ENCODE measurements at regions not wholly inside any gene's neighbourhood (a gene's known extent, or its start where the extent isn't known, plus 50 kb on each side); places are given as distances from the start of the nearest gene placed in this dataset.

- POLR2A ChIA-PET: interaction anchor here (0.5 to 1.5 kb wide), 4 partner anchors 9 to 558 kb away, joined by 3 to 6 read pairs (median 3); partner anchors contain the start of gene IER5L
- H3K27ac Mint-ChIP-seq: peak overlapping the region in 5 of 10 donors; percentile 24 to 85 (median 67)
- H3K9me3 Mint-ChIP-seq: no peaks in the 10 kb centered on the region
- peaks cover 7 to 38% (median 20%) of the 10 kb centered on the region in 4 donors for H3K4me1 Mint-ChIP-seq
- DNase-seq: peak in 1 of 10 donors; percentile 18
- H3K4me3 Mint-ChIP-seq: no peak overlapping the region
- no peak for ATAC-seq
- peaks cover 0 to 2% (median 0%) of the 10 kb centered on the region in 3 donors for H3K36me3 Mint-ChIP-seq
- no peaks in the 10 kb centered on the region for H3K27me3 Mint-ChIP-seq
Observed at GRCh38 chr9:129245276-129245675, 67.2 kb upstream of the IER5L start.

- H3K9me3 Mint-ChIP-seq: no peaks in the 10 kb centered on the region
- POLR2A ChIA-PET: interaction anchor here (0.8 to 1.2 kb wide), 2 partner anchors 11 kb away, joined by 3 read pairs; no protein-coding TSS in a partner anchor
- H3K27me3 Mint-ChIP-seq: peaks cover 0 to 1% (median 0%) of the 10 kb centered on the region in 5 donors
- no peak for ATAC-seq
- H3K4me1 Mint-ChIP-seq: peaks cover 17 to 48% (median 27%) of the 10 kb centered on the region in 4 donors
- peak in 1 of 10 donors; percentile 23 for DNase-seq
- H3K27ac Mint-ChIP-seq: peak overlapping the region; percentile 19 to 88 (median 62)
- peaks cover 0 to 2% (median 0%) of the 10 kb centered on the region in 3 donors for H3K36me3 Mint-ChIP-seq
- no peak overlapping the region for H3K4me3 Mint-ChIP-seq
Observed at GRCh38 chr9:129242971-129243561, 65.0 kb upstream of the IER5L start.

GRCh38 chr9:129242191-129242941 lies 64.3 kb upstream of the IER5L start:
- Mint-ChIP-seq H3K9me3 (no peaks in the 10 kb centered on the region), H3K27ac (peak overlapping the region; percentile 56 to 90 (median 86)), H3K4me1 (peaks cover 24 to 55% (median 32%) of the 10 kb centered on the region in 4 donors), H3K4me3 (no peak overlapping the region), H3K36me3 (peaks cover 0 to 2% (median 0%) of the 10 kb centered on the region in 3 donors), H3K27me3 (peaks cover 0 to 1% (median 0%) of the 10 kb centered on the region in 5 donors)
- DNase-seq: peak in 1 of 10 donors; percentile 44
- POLR2A ChIA-PET: interaction anchor here (0.5 to 1.4 kb wide), 3 partner anchors 12 to 35 kb away, joined by 3 to 4 read pairs (median 3); no protein-coding TSS in a partner anchor
- ATAC-seq: no peak

GRCh38 chr9:129241725-129242124 lies 63.7 kb upstream of the IER5L start:
- POLR2A ChIA-PET: interaction anchor here (0.5 to 1.4 kb wide), 2 partner anchors 21 to 34 kb away, joined by 3 to 4 read pairs; no protein-coding TSS in a partner anchor
- no peak overlapping the region for H3K4me3 Mint-ChIP-seq
- no peak for ATAC-seq
- H3K27me3 Mint-ChIP-seq: peaks cover 0 to 1% (median 0%) of the 10 kb centered on the region in 5 donors
- peaks cover 0 to 2% (median 0%) of the 10 kb centered on the region in 3 donors for H3K36me3 Mint-ChIP-seq
- peak overlapping the region; percentile 35 to 89 (median 70) for H3K27ac Mint-ChIP-seq
- DNase-seq: peak in 1 of 10 donors; percentile 45
- H3K9me3 Mint-ChIP-seq: no peaks in the 10 kb centered on the region
- H3K4me1 Mint-ChIP-seq: peaks cover 27 to 59% (median 38%) of the 10 kb centered on the region in 4 donors

GRCh38 chr9:129240581-129241211 lies 62.6 kb upstream of the IER5L start:
- Mint-ChIP-seq H3K27ac (peak overlapping the region in 9 of 10 donors; percentile 35 to 89 (median 60)), H3K9me3 (no peaks in the 10 kb centered on the region), H3K4me3 (no peak overlapping the region), H3K27me3 (peaks cover 0 to 1% (median 0%) of the 10 kb centered on the region in 5 donors), H3K36me3 (peaks cover 0 to 2% (median 0%) of the 10 kb centered on the region in 3 donors), H3K4me1 (peaks cover 31 to 64% (median 46%) of the 10 kb centered on the region in 4 donors)
- ATAC-seq (no peak), DNase-seq (peak in 1 of 10 donors; percentile 28)
- POLR2A ChIA-PET: interaction anchor here (0.5 to 2.1 kb wide), 3 partner anchors 33 to 565 kb away, joined by 4 to 7 read pairs (median 4); partner anchors contain the start of gene IER5L

- peaks cover 31 to 69% (median 52%) of the 10 kb centered on the region in 4 donors for H3K4me1 Mint-ChIP-seq
- POLR2A ChIA-PET: interaction anchor here (0.5 to 2.1 kb wide), 2 partner anchors 62 to 565 kb away, joined by 4 to 7 read pairs; partner anchors contain the start of gene IER5L
Observed at GRCh38 chr9:129239946-129240490, 62.0 kb upstream of the IER5L start.

GRCh38 chr9:129237803-129238202 lies 59.7 kb upstream of the IER5L start:
- DNase-seq: peak in 1 of 10 donors; percentile 61
- peaks cover 0 to 1% (median 0%) of the 10 kb centered on the region in 3 donors for H3K36me3 Mint-ChIP-seq
- ATAC-seq: no peak
- peaks cover 0 to 1% (median 0%) of the 10 kb centered on the region in 5 donors for H3K27me3 Mint-ChIP-seq
- H3K4me1 Mint-ChIP-seq: peaks cover 39 to 81% (median 69%) of the 10 kb centered on the region in 4 donors
- POLR2A ChIA-PET: interaction anchor here (0.7 to 5.1 kb wide), 15 partner anchors 10 to 346 kb away, joined by 3 to 92 read pairs (median 10); partner anchors contain the start of gene IER5L
- peaks cover 0 to 8% (median 3%) of the 10 kb centered on the region in 9 donors for H3K9me3 Mint-ChIP-seq
- peak overlapping the region; percentile 92 to 99 (median 96) for H3K27ac Mint-ChIP-seq
- peak overlapping the region; percentile 87 to 97 (median 92) for H3K4me3 Mint-ChIP-seq

More at GRCh38 chr9:129239946-129240490, 62.0 kb upstream of the IER5L start:
- no peak for DNase-seq
- Mint-ChIP-seq H3K9me3 (peaks cover 0 to under 1% (median 0%) of the 10 kb centered on the region in 9 donors), H3K4me3 (no peak overlapping the region), H3K27ac (peak overlapping the region in 4 of 10 donors; percentile 14 to 66 (median 54)), H3K36me3 (peaks cover 0 to 2% (median 0%) of the 10 kb centered on the region in 3 donors), H3K27me3 (peaks cover 0 to 1% (median 0%) of the 10 kb centered on the region in 5 donors)
- ATAC-seq: no peak

- ATAC-seq: peak; percentile 39 to 65
Observed at GRCh38 chr9:129237164-129237611, 59.1 kb upstream of the IER5L start.

GRCh38 chr9:129236441-129237145 lies 58.5 kb upstream of the IER5L start:
- ATAC-seq (peak; percentile 37 to 45), DNase-seq (peak in 4 of 10 donors; percentile 20 to 64 (median 25))
- Mint-ChIP-seq H3K27me3 (peaks cover 0 to 1% (median 0%) of the 10 kb centered on the region in 5 donors), H3K4me1 (peaks cover 40 to 78% (median 68%) of the 10 kb centered on the region in 4 donors), H3K4me3 (peak overlapping the region; percentile 87 to 97 (median 92)), H3K36me3 (peaks cover 0 to 1% (median 0%) of the 10 kb centered on the region in 3 donors), H3K27ac (peak overlapping the region; percentile 92 to 99 (median 96)), H3K9me3 (peaks cover 0 to 11% (median 3%) of the 10 kb centered on the region in 9 donors)
- POLR2A ChIA-PET: interaction anchor here (0.9 to 5.1 kb wide), 31 partner anchors 9 to 389 kb away, joined by 3 to 92 read pairs (median 5); partner anchors contain the start of genes IER5L and NTMT1

More at GRCh38 chr9:129237164-129237611, 59.1 kb upstream of the IER5L start:
- peak overlapping the region; percentile 92 to 99 (median 96) for H3K27ac Mint-ChIP-seq
- H3K9me3 Mint-ChIP-seq: peaks cover 0 to 11% (median 3%) of the 10 kb centered on the region in 9 donors
- H3K4me1 Mint-ChIP-seq: peaks cover 41 to 83% (median 70%) of the 10 kb centered on the region in 4 donors
- H3K36me3 Mint-ChIP-seq: peaks cover 0 to 1% (median 0%) of the 10 kb centered on the region in 3 donors
- POLR2A ChIA-PET: interaction anchor here (0.7 to 5.1 kb wide), 20 partner anchors 10 to 372 kb away, joined by 3 to 92 read pairs (median 6); partner anchors contain the start of gene IER5L
- H3K4me3 Mint-ChIP-seq: peak overlapping the region; percentile 87 to 97 (median 92)
- DNase-seq: peak in 7 of 10 donors; percentile 31 to 70 (median 45)
- H3K27me3 Mint-ChIP-seq: peaks cover 0 to 1% (median 0%) of the 10 kb centered on the region in 5 donors

- peak; percentile 84 to 89 for ATAC-seq
- H3K4me3 Mint-ChIP-seq: peak overlapping the region; percentile 87 to 97 (median 92)
- peaks cover 0 to 1% (median 0%) of the 10 kb centered on the region in 5 donors for H3K27me3 Mint-ChIP-seq
Observed at GRCh38 chr9:129235931-129236331, 57.9 kb upstream of the IER5L start.

More at GRCh38 chr9:129235931-129236331, 57.9 kb upstream of the IER5L start:
- Mint-ChIP-seq H3K4me1 (peaks cover 38 to 71% (median 65%) of the 10 kb centered on the region in 4 donors), H3K36me3 (peaks cover 0 to 1% (median 0%) of the 10 kb centered on the region in 3 donors), H3K9me3 (peaks cover 0 to 11% (median 3%) of the 10 kb centered on the region in 9 donors), H3K27ac (peak overlapping the region; percentile 92 to 98 (median 96))
- POLR2A ChIA-PET: interaction anchor here (0.8 to 5.1 kb wide), 28 partner anchors 10 to 390 kb away, joined by 3 to 92 read pairs (median 5); partner anchors contain the start of genes IER5L and NTMT1
- peak; percentile 47 to 90 (median 69) for DNase-seq
